Activated T-helper 17 cell treated with anti-CD3 and anti-CD28 coated beads, Interleukin-2, amount 50 U/mL, for 72 hours (primary cell): ENCODE measurements at regions not wholly inside any gene's neighbourhood (a gene's known extent, or its start where the extent isn't known, plus 50 kb on each side); places are given as distances from the start of the nearest gene placed in this dataset.

ENCODE experiments used
- ATAC-seq: fragments of 150-1000 bp; cut with Tn5 transposase; replicated peaks from 2 replicates; pipeline ENCODE4 v1.10.0; 2021; ENCODE audit warnings: mild to moderate bottlenecking, moderate library complexity
- H3K27ac Mint-ChIP-seq: one replicate; pipeline ENCODE4 v1.8.0; 2022; ENCODE audit warnings: mixed read lengths
- H3K27me3 Mint-ChIP-seq: one replicate; pipeline ENCODE4 v1.8.0; 2022; ENCODE audit warnings: mixed read lengths
- H3K36me3 Mint-ChIP-seq: one replicate; pipeline ENCODE4 v1.8.0; 2022; ENCODE audit warnings: low read depth, mild to moderate bottlenecking, mixed read lengths
- H3K4me1 Mint-ChIP-seq: one replicate; pipeline ENCODE4 v1.8.0; 2022; ENCODE audit warnings: mixed read lengths
- H3K4me3 Mint-ChIP-seq: one replicate; pipeline ENCODE4 v1.8.0; 2022; ENCODE audit warnings: mild to moderate bottlenecking, mixed read lengths
- H3K9me3 Mint-ChIP-seq: one replicate; pipeline ENCODE4 v1.8.0; 2022; ENCODE audit warnings: mixed read lengths

- no peak overlapping the region for H3K27ac Mint-ChIP-seq
- H3K4me1 Mint-ChIP-seq = no peaks in the 10 kb centered on the region
- H3K36me3 Mint-ChIP-seq = no peaks in the 10 kb centered on the region
- H3K9me3 Mint-ChIP-seq = no peaks in the 10 kb centered on the region
- H3K27me3 Mint-ChIP-seq = peaks cover 12% of the 10 kb centered on the region
- H3K4me3 Mint-ChIP-seq = no peak overlapping the region
- no peak for ATAC-seq
These were observed 57.4 kb upstream of the LAPTM4A start for GRCh38 chr2:20108655-20109396.

- H3K36me3 Mint-ChIP-seq = no peaks in the 10 kb centered on the region
- no peak overlapping the region for H3K27ac Mint-ChIP-seq
- no peak overlapping the region for H3K4me3 Mint-ChIP-seq
These were observed 56.3 kb upstream of the LAPTM4A start for GRCh38 chr2:20107776-20108175.

GRCh38 chr2:20107352-20107751 lies 55.9 kb upstream of the LAPTM4A start:
- Mint-ChIP-seq H3K4me3 (peak overlapping the region; percentile 29), H3K4me1 (no peaks in the 10 kb centered on the region), H3K27ac (no peak overlapping the region), H3K36me3 (no peaks in the 10 kb centered on the region), H3K9me3 (peaks cover 1% of the 10 kb centered on the region), H3K27me3 (peaks cover 15% of the 10 kb centered on the region)
- ATAC-seq = no peak

More at GRCh38 chr2:20107776-20108175, 56.3 kb upstream of the LAPTM4A start:
- Mint-ChIP-seq H3K4me1 (no peaks in the 10 kb centered on the region), H3K9me3 (no peaks in the 10 kb centered on the region), H3K27me3 (peaks cover 12% of the 10 kb centered on the region)
- no peak for ATAC-seq

GRCh38 chr2:20106746-20107145 lies 55.3 kb upstream of the LAPTM4A start:
- peak; percentile 28 for ATAC-seq
- no peaks in the 10 kb centered on the region for H3K36me3 Mint-ChIP-seq
- H3K4me3 Mint-ChIP-seq = peak overlapping the region; percentile 29
- peaks cover 4% of the 10 kb centered on the region for H3K9me3 Mint-ChIP-seq
- H3K4me1 Mint-ChIP-seq = no peaks in the 10 kb centered on the region
- H3K27me3 Mint-ChIP-seq = peaks cover 19% of the 10 kb centered on the region
- H3K27ac Mint-ChIP-seq = no peak overlapping the region

GRCh38 chr2:20104900-20105545 lies 53.6 kb upstream of the LAPTM4A start:
- Mint-ChIP-seq H3K27me3 (peaks cover 24% of the 10 kb centered on the region), H3K4me3 (no peak overlapping the region), H3K9me3 (peaks cover 4% of the 10 kb centered on the region), H3K27ac (no peak overlapping the region), H3K36me3 (no peaks in the 10 kb centered on the region), H3K4me1 (no peaks in the 10 kb centered on the region)
- no peak for ATAC-seq

- Mint-ChIP-seq H3K27ac (no peak overlapping the region), H3K4me3 (no peak overlapping the region), H3K4me1 (no peaks in the 10 kb centered on the region), H3K27me3 (peaks cover 24% of the 10 kb centered on the region), H3K9me3 (peaks cover 4% of the 10 kb centered on the region), H3K36me3 (no peaks in the 10 kb centered on the region)
- ATAC-seq = no peak
These were observed 52.1 kb upstream of the LAPTM4A start for GRCh38 chr2:20103530-20103929.
